Kasumi-1 (cell line): ENCODE measurements at regions not wholly inside any gene's neighbourhood (a gene's known extent, or its start where the extent isn't known, plus 50 kb on each side); places are given as distances from the start of the nearest gene placed in this dataset.
"Not testable (repeated sequence)": the region's sequence is repeated elsewhere in the genome, so short reads cannot be mapped to it uniquely, and the experiment has no call there.

Experiments
- DNase-seq, 2 experiments: peaks; one replicate each; lab custom pipeline; 2025; lab: John Stamatoyannopoulos, UW

GRCh38 chr16:77488652-77489051, 53.8 kb upstream of the ADAMTS18 start:
- DNase-seq = no peak

GRCh38 chr16:77491091-77491490, 56.3 kb upstream of the ADAMTS18 start:
- no peak for DNase-seq

- DNase-seq = no peak
Measured at GRCh38 chr16:77496934-77497333, 62.1 kb upstream of the ADAMTS18 start.

- DNase-seq = no peak
Measured at GRCh38 chr16:77499373-77500285, 64.8 kb upstream of the ADAMTS18 start.

- no peak for DNase-seq
Measured at GRCh38 chr16:77500286-77500598, 65.4 kb upstream of the ADAMTS18 start.

- DNase-seq = no peak
Measured at GRCh38 chr16:77500934-77501664, 66.3 kb upstream of the ADAMTS18 start.

- no peak for DNase-seq
Measured at GRCh38 chr16:77502448-77502847, 67.6 kb upstream of the ADAMTS18 start.

- not testable (repeated sequence) for DNase-seq
Measured at GRCh38 chr16:77506492-77506891, 71.7 kb upstream of the ADAMTS18 start.

- no peak for DNase-seq
Measured at GRCh38 chr16:77509051-77509450, 74.2 kb upstream of the ADAMTS18 start.

- DNase-seq = no peak
Measured at GRCh38 chr16:77509796-77510195, 75.0 kb upstream of the ADAMTS18 start.

- DNase-seq = no peak
Measured at GRCh38 chr16:77511053-77511452, 76.2 kb upstream of the ADAMTS18 start.

GRCh38 chr16:77514500-77515220, 79.8 kb upstream of the ADAMTS18 start:
- DNase-seq = no peak

GRCh38 chr16:77525226-77525625, 90.4 kb upstream of the ADAMTS18 start:
- DNase-seq = not testable (repeated sequence)

- DNase-seq = no peak
Measured at GRCh38 chr16:77531752-77532151, 96.9 kb upstream of the ADAMTS18 start.

- DNase-seq = no peak
Measured at GRCh38 chr16:77536809-77537208, 102.0 kb upstream of the ADAMTS18 start.

- no peak for DNase-seq
Measured at GRCh38 chr16:77539421-77540034, 104.7 kb upstream of the ADAMTS18 start.

GRCh38 chr16:77540646-77541045, 105.8 kb upstream of the ADAMTS18 start:
- no peak for DNase-seq

GRCh38 chr16:77541165-77541564, 106.3 kb upstream of the ADAMTS18 start:
- DNase-seq = no peak

GRCh38 chr16:77548151-77548550, 113.3 kb upstream of the ADAMTS18 start:
- no peak for DNase-seq

GRCh38 chr16:77548766-77549165, 113.9 kb upstream of the ADAMTS18 start:
- peak in 1 of 2 experiments; percentile 10 for DNase-seq

- no peak for DNase-seq
Measured at GRCh38 chr16:77549876-77550275, 115.0 kb upstream of the ADAMTS18 start.

GRCh38 chr16:77551357-77551756, 116.5 kb upstream of the ADAMTS18 start:
- DNase-seq = no peak
